Activated naive CD8-positive, alpha-beta T cell treated with anti-CD3 and anti-CD28 coated beads, Interleukin-2, amount 50 U/mL, for 24 hours (primary cell): ENCODE measurements at regions not wholly inside any gene's neighbourhood (a gene's known extent, or its start where the extent isn't known, plus 50 kb on each side); places are given as distances from the start of the nearest gene placed in this dataset.
"Not testable (repeated sequence)": the region's sequence is repeated elsewhere in the genome, so short reads cannot be mapped to it uniquely, and the experiment has no call there.

ENCODE experiments used
- ATAC-seq: fragments of 150-1000 bp; cut with Tn5 transposase; one replicate; pipeline ENCODE4 v1.10.0; 2021
- DNase-seq: peaks from one replicate; pipeline ENCODE4 v3.0.0; 2021
- H3K27ac Mint-ChIP-seq: one replicate; pipeline ENCODE4 v1.8.0; 2021; ENCODE audit warnings: mild to moderate bottlenecking, mixed read lengths
- H3K27me3 Mint-ChIP-seq: one replicate; pipeline ENCODE4 v1.8.0; 2021; ENCODE audit warnings: mixed read lengths
- H3K36me3 Mint-ChIP-seq: one replicate; pipeline ENCODE4 v1.8.0; 2021; ENCODE audit warnings: low read depth, mixed read lengths
- H3K4me1 Mint-ChIP-seq: one replicate; pipeline ENCODE4 v1.8.0; 2021; ENCODE audit warnings: mixed read lengths
- H3K4me3 Mint-ChIP-seq: one replicate; pipeline ENCODE4 v1.8.0; 2021; ENCODE audit warnings: mild to moderate bottlenecking, moderate library complexity, mixed read lengths
- H3K9me3 Mint-ChIP-seq: one replicate; pipeline ENCODE4 v1.8.0; 2021; ENCODE audit warnings: mixed read lengths

- no peaks in the 10 kb centered on the region for H3K27me3 Mint-ChIP-seq
- no peaks in the 10 kb centered on the region for H3K36me3 Mint-ChIP-seq
- DNase-seq (no peak), ATAC-seq (no peak)
- H3K4me3 Mint-ChIP-seq = no peak overlapping the region
- H3K9me3 Mint-ChIP-seq = peaks cover 5% of the 10 kb centered on the region
- no peaks in the 10 kb centered on the region for H3K4me1 Mint-ChIP-seq
- no peak overlapping the region for H3K27ac Mint-ChIP-seq
Measured at GRCh38 chr1:98157524-98158313, 236.9 kb upstream of the DPYD start.

GRCh38 chr1:98147280-98147679 lies 226.4 kb upstream of the DPYD start:
- no peak for ATAC-seq

GRCh38 chr1:98145655-98146054 lies 224.8 kb upstream of the DPYD start:
- Mint-ChIP-seq H3K9me3 (no peaks in the 10 kb centered on the region), H3K27ac (no peak overlapping the region), H3K36me3 (no peaks in the 10 kb centered on the region), H3K27me3 (no peaks in the 10 kb centered on the region), H3K4me3 (no peak overlapping the region), H3K4me1 (no peaks in the 10 kb centered on the region)
- DNase-seq (no peak), ATAC-seq (no peak)

More at GRCh38 chr1:98147280-98147679, 226.4 kb upstream of the DPYD start:
- peaks cover 4% of the 10 kb centered on the region for H3K9me3 Mint-ChIP-seq
- no peaks in the 10 kb centered on the region for H3K36me3 Mint-ChIP-seq
- H3K4me3 Mint-ChIP-seq = no peak overlapping the region
- H3K27me3 Mint-ChIP-seq = no peaks in the 10 kb centered on the region
- no peak overlapping the region for H3K27ac Mint-ChIP-seq
- DNase-seq = no peak
- H3K4me1 Mint-ChIP-seq = no peaks in the 10 kb centered on the region

- Mint-ChIP-seq H3K9me3 (no peaks in the 10 kb centered on the region), H3K36me3 (no peaks in the 10 kb centered on the region), H3K27me3 (no peaks in the 10 kb centered on the region), H3K27ac (no peak overlapping the region), H3K4me3 (no peak overlapping the region), H3K4me1 (no peaks in the 10 kb centered on the region)
- DNase-seq (no peak), ATAC-seq (no peak)
Measured at GRCh38 chr1:98143403-98143802, 222.6 kb upstream of the DPYD start.

GRCh38 chr1:98133131-98133530 lies 212.3 kb upstream of the DPYD start:
- Mint-ChIP-seq H3K36me3 (no peaks in the 10 kb centered on the region), H3K9me3 (no peaks in the 10 kb centered on the region), H3K4me1 (no peaks in the 10 kb centered on the region), H3K4me3 (no peak overlapping the region), H3K27ac (no peak overlapping the region), H3K27me3 (no peaks in the 10 kb centered on the region)
- DNase-seq = no peak
- ATAC-seq = no peak

DNA sequence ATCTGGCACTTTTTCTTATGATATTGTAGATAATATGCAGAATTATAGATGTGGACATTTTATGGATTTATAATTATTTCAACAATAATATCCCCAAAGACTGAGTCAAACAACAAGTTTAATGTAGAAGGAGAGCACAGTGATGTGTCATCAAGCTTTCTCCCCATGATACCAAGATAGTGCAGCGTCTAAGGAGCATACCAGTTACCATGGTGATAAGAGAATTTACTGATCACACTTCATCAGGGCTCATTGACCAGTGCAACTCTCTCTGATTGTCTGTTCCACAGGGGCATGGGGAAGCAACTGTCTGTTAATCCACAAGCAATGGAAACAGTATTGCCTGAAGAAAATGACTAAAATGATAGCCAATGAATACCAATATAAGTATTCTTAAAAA lies 209.6 kb upstream of the DPYD start:
- H3K27me3 Mint-ChIP-seq = peaks cover 2% of the 10 kb centered on the region
- H3K27ac Mint-ChIP-seq = no peak overlapping the region
- ATAC-seq (no peak), DNase-seq (no peak)
- H3K4me1 Mint-ChIP-seq = no peaks in the 10 kb centered on the region
- no peaks in the 10 kb centered on the region for H3K36me3 Mint-ChIP-seq
- peaks cover 4% of the 10 kb centered on the region for H3K9me3 Mint-ChIP-seq
- H3K4me3 Mint-ChIP-seq = no peak overlapping the region

DNA sequence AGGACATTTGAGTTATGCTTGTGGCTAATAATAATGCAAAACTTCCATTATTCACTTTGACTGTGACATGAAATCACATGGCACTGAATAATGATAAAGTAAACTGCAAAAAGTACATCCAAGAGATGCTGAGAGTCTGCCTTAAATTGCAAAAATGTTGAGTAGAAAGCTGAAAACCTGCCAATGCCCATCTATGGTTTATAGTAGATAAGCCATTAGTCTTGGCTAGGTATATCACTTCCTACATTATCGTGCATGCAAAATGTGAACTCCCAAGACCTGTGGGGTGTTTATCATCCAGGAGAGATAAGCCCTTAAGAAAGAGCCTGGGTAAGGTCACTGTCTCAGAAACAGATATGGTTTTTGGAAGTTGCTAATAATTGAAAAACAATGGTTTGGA lies 208.7 kb upstream of the DPYD start:
- Mint-ChIP-seq H3K36me3 (no peaks in the 10 kb centered on the region), H3K4me3 (no peak overlapping the region), H3K4me1 (no peaks in the 10 kb centered on the region), H3K27ac (no peak overlapping the region), H3K27me3 (peaks cover 2% of the 10 kb centered on the region), H3K9me3 (peaks cover 4% of the 10 kb centered on the region)
- DNase-seq = no peak
- ATAC-seq = no peak

GRCh38 chr1:98126740-98127139 lies 205.9 kb upstream of the DPYD start:
- Mint-ChIP-seq H3K27me3 (peaks cover 2% of the 10 kb centered on the region), H3K4me3 (no peak overlapping the region), H3K4me1 (no peaks in the 10 kb centered on the region), H3K27ac (no peak overlapping the region), H3K36me3 (no peaks in the 10 kb centered on the region), H3K9me3 (peaks cover 4% of the 10 kb centered on the region)
- DNase-seq = no peak
- no peak for ATAC-seq

- Mint-ChIP-seq H3K4me1 (no peaks in the 10 kb centered on the region), H3K27me3 (peaks cover 2% of the 10 kb centered on the region), H3K27ac (no peak overlapping the region), H3K9me3 (peaks cover 4% of the 10 kb centered on the region), H3K36me3 (no peaks in the 10 kb centered on the region), H3K4me3 (no peak overlapping the region)
- DNase-seq (no peak), ATAC-seq (no peak)
Measured at GRCh38 chr1:98121646-98122045, 200.8 kb upstream of the DPYD start.

DNA sequence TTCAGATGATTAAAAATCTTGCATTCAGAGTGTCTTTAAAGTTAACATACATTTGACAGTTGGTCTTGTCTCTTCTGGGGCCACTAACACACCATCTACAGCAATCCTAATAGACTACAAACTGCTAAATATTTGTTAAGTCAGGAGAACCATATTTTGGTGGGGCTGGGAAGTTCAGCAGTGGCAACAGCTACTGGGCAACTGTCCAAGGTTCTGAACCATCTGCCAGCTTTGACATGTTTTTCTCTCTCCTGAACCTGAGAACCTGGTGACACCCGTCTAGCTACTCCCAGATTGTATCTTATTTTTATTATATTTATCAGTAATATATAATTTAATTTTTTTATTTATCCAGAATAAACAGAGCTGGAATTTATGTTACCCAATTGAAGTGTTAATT lies 199.0 kb upstream of the DPYD start:
- Mint-ChIP-seq H3K4me1 (no peaks in the 10 kb centered on the region), H3K9me3 (no peaks in the 10 kb centered on the region), H3K36me3 (no peaks in the 10 kb centered on the region), H3K27ac (no peak overlapping the region), H3K4me3 (no peak overlapping the region), H3K27me3 (no peaks in the 10 kb centered on the region)
- DNase-seq = no peak
- ATAC-seq = no peak

DNA sequence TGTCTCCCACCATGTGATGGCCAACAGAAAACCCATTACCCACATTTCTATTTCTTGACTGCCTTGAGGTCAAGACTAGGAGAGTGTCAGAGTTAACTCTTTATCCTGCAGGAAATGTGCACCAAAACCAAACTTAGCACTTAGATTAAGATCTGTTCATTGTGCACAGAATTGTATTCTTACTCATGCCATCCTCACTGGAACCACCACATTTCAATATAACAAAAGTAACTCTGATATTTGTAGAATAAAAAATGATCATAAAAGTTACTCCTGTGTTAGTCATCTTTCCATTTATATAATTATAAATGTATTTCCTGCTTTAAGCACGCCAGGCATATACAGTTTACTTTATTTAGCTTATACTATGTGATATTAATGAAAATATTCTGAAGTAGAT lies 193.0 kb upstream of the DPYD start:
- H3K27me3 Mint-ChIP-seq = no peaks in the 10 kb centered on the region

GRCh38 chr1:98112626-98113025 lies 191.8 kb upstream of the DPYD start:
- H3K27me3 Mint-ChIP-seq = no peaks in the 10 kb centered on the region
- no peaks in the 10 kb centered on the region for H3K36me3 Mint-ChIP-seq
- H3K4me3 Mint-ChIP-seq = no peak overlapping the region
- ATAC-seq (no peak), DNase-seq (no peak)
- H3K27ac Mint-ChIP-seq = no peak overlapping the region
- no peaks in the 10 kb centered on the region for H3K4me1 Mint-ChIP-seq
- peaks cover 9% of the 10 kb centered on the region for H3K9me3 Mint-ChIP-seq

More for the DNA sequence above, 193.0 kb upstream of the DPYD start:
- Mint-ChIP-seq H3K36me3 (no peaks in the 10 kb centered on the region), H3K4me1 (no peaks in the 10 kb centered on the region), H3K9me3 (no peaks in the 10 kb centered on the region), H3K27ac (no peak overlapping the region), H3K4me3 (no peak overlapping the region)
- DNase-seq (no peak), ATAC-seq (no peak)

DNA sequence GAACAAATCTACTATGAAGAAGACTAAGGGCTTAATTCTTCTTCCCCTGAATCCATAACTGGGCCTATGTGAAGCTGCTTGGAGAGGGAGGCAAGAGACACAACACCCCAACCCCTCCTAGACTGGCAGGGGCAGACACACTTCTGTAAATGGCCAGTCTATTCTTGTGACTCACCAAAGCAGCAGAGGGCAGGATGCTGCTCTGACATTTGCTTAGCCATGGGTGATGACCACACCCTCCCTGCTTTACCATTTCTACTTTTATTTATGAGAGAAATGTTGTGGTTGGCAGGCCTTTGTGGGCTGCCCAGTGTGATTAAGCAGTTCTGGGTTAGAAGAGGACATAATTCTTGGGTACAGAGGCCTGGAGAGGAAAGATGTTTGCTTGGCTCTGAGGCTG lies 189.8 kb upstream of the DPYD start:
- no peaks in the 10 kb centered on the region for H3K4me1 Mint-ChIP-seq
- H3K27me3 Mint-ChIP-seq = no peaks in the 10 kb centered on the region
- H3K36me3 Mint-ChIP-seq = no peaks in the 10 kb centered on the region
- no peak overlapping the region for H3K4me3 Mint-ChIP-seq
- peaks cover 24% of the 10 kb centered on the region for H3K9me3 Mint-ChIP-seq
- DNase-seq (no peak), ATAC-seq (no peak)
- no peak overlapping the region for H3K27ac Mint-ChIP-seq

GRCh38 chr1:98108378-98108777 lies 187.5 kb upstream of the DPYD start:
- H3K27ac Mint-ChIP-seq = not testable (repeated sequence)

GRCh38 chr1:98107256-98107655 lies 186.4 kb upstream of the DPYD start:
- Mint-ChIP-seq H3K4me3 (no peak overlapping the region), H3K27ac (no peak overlapping the region), H3K9me3 (peaks cover 24% of the 10 kb centered on the region), H3K27me3 (no peaks in the 10 kb centered on the region), H3K4me1 (no peaks in the 10 kb centered on the region), H3K36me3 (no peaks in the 10 kb centered on the region)
- ATAC-seq (no peak), DNase-seq (no peak)

More at GRCh38 chr1:98108378-98108777, 187.5 kb upstream of the DPYD start:
- H3K4me3 Mint-ChIP-seq, H3K4me1 Mint-ChIP-seq, DNase-seq, H3K27me3 Mint-ChIP-seq, ATAC-seq, H3K36me3 Mint-ChIP-seq: not testable (repeated sequence)
- H3K9me3 Mint-ChIP-seq = peaks cover 24% of the 10 kb centered on the region

DNA sequence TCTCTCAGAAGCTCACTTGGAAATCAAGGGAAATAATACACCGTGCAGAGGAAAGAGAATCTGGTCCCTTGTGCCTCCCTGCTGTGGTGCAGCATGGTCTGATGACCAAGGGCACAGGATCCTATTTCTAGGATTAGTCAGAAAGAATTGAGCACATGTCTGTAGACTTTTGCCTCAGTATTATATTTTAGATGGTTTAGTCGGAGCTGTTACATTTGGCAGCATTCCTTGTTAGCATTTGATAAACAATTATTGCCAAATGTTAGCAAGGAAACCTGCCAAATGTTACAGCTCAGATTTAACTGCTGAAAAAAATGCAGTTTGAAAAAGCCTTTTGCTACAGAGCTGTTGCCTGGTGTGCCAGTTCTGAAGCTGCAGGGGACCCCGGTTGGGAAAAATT lies 183.5 kb upstream of the DPYD start:
- no peak for DNase-seq
- Mint-ChIP-seq H3K9me3 (peaks cover 24% of the 10 kb centered on the region), H3K27me3 (no peaks in the 10 kb centered on the region)

More for the DNA sequence above, 183.5 kb upstream of the DPYD start:
- no peaks in the 10 kb centered on the region for H3K36me3 Mint-ChIP-seq
- no peak for ATAC-seq
- H3K27ac Mint-ChIP-seq = no peak overlapping the region
- no peaks in the 10 kb centered on the region for H3K4me1 Mint-ChIP-seq
- H3K4me3 Mint-ChIP-seq = no peak overlapping the region
